ENCODE measurements at regions not wholly inside any gene's neighbourhood (a gene's known extent, or its start where the extent isn't known, plus 50 kb on each side); places are given as distances from the start of the nearest gene placed in this dataset.
A peak's percentile ranks its signal among the peaks of the same experiment; 100 is the strongest.

DNA sequence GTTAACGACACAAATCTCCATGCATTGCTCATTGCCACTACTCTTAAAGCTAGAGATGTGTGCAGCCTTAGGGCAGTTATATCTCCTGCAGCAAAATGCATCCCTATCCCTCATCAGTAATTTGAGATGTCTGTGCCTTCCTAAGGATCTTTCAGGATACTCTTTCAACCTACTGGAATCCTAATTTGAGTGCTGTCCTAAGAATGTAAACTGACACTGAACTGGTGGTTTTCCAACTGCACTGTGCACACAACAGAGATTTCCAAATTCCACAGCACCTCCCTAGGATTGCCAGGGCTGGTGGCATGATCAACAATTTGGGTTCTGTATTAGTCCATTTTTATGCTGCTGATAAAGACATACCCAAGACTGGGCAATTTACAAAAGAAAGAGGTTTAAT is 193.9 kb downstream of the LTN1 start:
- CTCF ChIA-PET: interaction anchor here (1.3 to 1.9 kb wide), 2 partner anchors 53 to 141 kb away, joined by 3 to 7 read pairs; no protein-coding TSS in a partner anchor
- no peak for DNase-seq (ENCODE audit: low read depth, low spot score)
- no peak for TF ChIP-seq CTCF (IDR thresholded peaks at IDR 0.05; ENCODE audit: low read depth, low read length)
- Histone ChIP-seq H3K27ac (ENCODE audit: low read depth, low read length) (no peak overlapping the region), H3K27me3 (ENCODE audit: control insufficient read depth, insufficient read depth, low read length) (no peaks in the 10 kb centered on the region), H3K4me3 (ENCODE audit: low read depth, low read length) (no peak overlapping the region), H3K9me3 (ENCODE audit: control insufficient read depth, insufficient read depth, low read length) (no peaks in the 10 kb centered on the region)
- POLR2A ChIA-PET: no interaction called here

GRCh38 chr21:28795251-28795650 is 197.4 kb downstream of the LTN1 start:
- H3K4me3 ChIP-seq (ENCODE audit: low read depth, low read length): no peak overlapping the region
- H3K27ac ChIP-seq (ENCODE audit: low read depth, low read length): no peak overlapping the region
- DNase-seq (ENCODE audit: low read depth, low spot score): no peak
- no peaks in the 10 kb centered on the region for H3K27me3 ChIP-seq (ENCODE audit: control insufficient read depth, insufficient read depth, low read length)
- no peaks in the 10 kb centered on the region for H3K9me3 ChIP-seq (ENCODE audit: control insufficient read depth, insufficient read depth, low read length)
- ChIA-PET POLR2A (no interaction called here), CTCF (no interaction called here)
- no peak for TF ChIP-seq CTCF (IDR thresholded peaks at IDR 0.05; ENCODE audit: low read depth, low read length)

- Histone ChIP-seq H3K9me3 (ENCODE audit: control insufficient read depth, insufficient read depth, low read length) (no peaks in the 10 kb centered on the region), H3K4me3 (ENCODE audit: low read depth, low read length) (no peak overlapping the region), H3K27me3 (ENCODE audit: control insufficient read depth, insufficient read depth, low read length) (no peaks in the 10 kb centered on the region), H3K27ac (ENCODE audit: low read depth, low read length) (no peak overlapping the region)
- DNase-seq (ENCODE audit: low read depth, low spot score): no peak
- ChIA-PET CTCF (no interaction called here), POLR2A (no interaction called here)
- no peak for TF ChIP-seq CTCF (IDR thresholded peaks at IDR 0.05; ENCODE audit: low read depth, low read length)
Observed at GRCh38 chr21:28794371-28794851, 198.3 kb downstream of the LTN1 start.

DNA sequence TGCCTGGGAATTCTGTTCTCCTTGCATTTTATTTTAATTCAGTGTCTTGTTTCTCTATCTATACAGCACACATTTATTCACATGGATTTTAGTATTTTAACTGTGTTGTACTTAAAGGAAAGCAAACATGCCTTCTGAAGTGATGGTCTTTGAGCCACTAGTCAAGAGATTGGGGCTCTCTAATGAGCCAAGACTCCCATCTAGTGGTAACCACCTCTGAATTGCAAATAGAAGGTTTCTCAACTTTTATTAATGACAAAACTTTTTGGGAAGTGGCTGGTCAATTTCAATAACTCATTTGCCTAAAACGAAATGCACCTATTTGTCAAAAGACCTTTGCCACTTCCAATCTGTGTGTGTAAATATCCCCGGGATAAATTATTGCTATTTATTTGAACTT is 199.6 kb downstream of the LTN1 start:
- H3K4me3 ChIP-seq (ENCODE audit: low read depth, low read length): no peak overlapping the region
- DNase-seq (ENCODE audit: low read depth, low spot score): no peak
- H3K27me3 ChIP-seq (ENCODE audit: control insufficient read depth, insufficient read depth, low read length): no peaks in the 10 kb centered on the region
- H3K9me3 ChIP-seq (ENCODE audit: control insufficient read depth, insufficient read depth, low read length): no peaks in the 10 kb centered on the region
- POLR2A ChIA-PET: no interaction called here
- peak; percentile 72 for TF ChIP-seq CTCF (IDR thresholded peaks at IDR 0.05; ENCODE audit: low read depth, low read length)
- CTCF ChIA-PET: interaction anchor here (0.8 to 3.2 kb wide), 3 partner anchors 9 to 47 kb away, joined by 3 to 21 read pairs (median 6); no protein-coding TSS in a partner anchor
- H3K27ac ChIP-seq (ENCODE audit: low read depth, low read length): no peak overlapping the region

GRCh38 chr21:28791595-28792282 is 200.9 kb downstream of the LTN1 start:
- ChIA-PET CTCF (interaction anchor here (1.0 to 3.2 kb wide), 3 partner anchors 10 to 46 kb away, joined by 3 to 21 read pairs (median 6); no protein-coding TSS in a partner anchor), POLR2A (no interaction called here)
- DNase-seq (ENCODE audit: low read depth, low spot score): no peak
- no peak overlapping the region for H3K4me3 ChIP-seq (ENCODE audit: low read depth, low read length)
- no peaks in the 10 kb centered on the region for H3K27me3 ChIP-seq (ENCODE audit: control insufficient read depth, insufficient read depth, low read length)
- no peak for TF ChIP-seq CTCF (IDR thresholded peaks at IDR 0.05; ENCODE audit: low read depth, low read length)
- H3K9me3 ChIP-seq (ENCODE audit: control insufficient read depth, insufficient read depth, low read length): no peaks in the 10 kb centered on the region
- no peak overlapping the region for H3K27ac ChIP-seq (ENCODE audit: low read depth, low read length)
